ENCODE measurements at regions not wholly inside any gene's neighbourhood (a gene's known extent, or its start where the extent isn't known, plus 50 kb on each side); places are given as distances from the start of the nearest gene placed in this dataset.

DNA sequence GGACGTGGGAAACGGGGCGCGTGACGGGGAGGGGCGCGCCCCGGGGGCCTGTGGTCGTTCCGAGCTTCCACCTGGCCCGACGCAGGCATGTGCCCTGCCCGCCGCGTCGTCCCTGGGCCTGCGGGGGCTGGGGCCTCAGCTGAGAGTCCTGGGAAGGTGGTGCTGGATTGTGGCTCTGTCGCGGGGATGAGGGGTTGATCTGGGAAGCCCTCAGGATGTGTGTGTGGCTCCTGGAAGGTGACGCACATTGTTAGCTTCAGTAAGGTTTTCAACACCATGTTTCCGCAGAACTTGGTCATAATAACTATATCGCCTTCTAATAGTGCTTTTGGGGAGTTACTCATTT, 589.1 kb downstream of the MTRR start:
- POLR2A ChIA-PET: no interaction called here
- Mint-ChIP-seq H3K27me3 (ENCODE audit: insufficient read depth, unreplicated experiment) (no peaks in the 10 kb centered on the region), H3K4me3 (ENCODE audit: unreplicated experiment) (peak overlapping the region; percentile 76), H3K36me3 (ENCODE audit: insufficient read depth, unreplicated experiment) (peaks cover 24% of the 10 kb centered on the region), H3K27ac (ENCODE audit: unreplicated experiment) (peak overlapping the region; percentile 91), H3K4me1 (ENCODE audit: low read depth, unreplicated experiment) (peaks cover 6% of the 10 kb centered on the region), H3K9me3 (ENCODE audit: unreplicated experiment) (no peaks in the 10 kb centered on the region)
- no TSS peak for BruUV-seq (replicated peaks)
- peaks cover 12% of the 10 kb centered on the region for H3K4me1 ChIP-seq
- TF ChIP-seq, protein P1, sequence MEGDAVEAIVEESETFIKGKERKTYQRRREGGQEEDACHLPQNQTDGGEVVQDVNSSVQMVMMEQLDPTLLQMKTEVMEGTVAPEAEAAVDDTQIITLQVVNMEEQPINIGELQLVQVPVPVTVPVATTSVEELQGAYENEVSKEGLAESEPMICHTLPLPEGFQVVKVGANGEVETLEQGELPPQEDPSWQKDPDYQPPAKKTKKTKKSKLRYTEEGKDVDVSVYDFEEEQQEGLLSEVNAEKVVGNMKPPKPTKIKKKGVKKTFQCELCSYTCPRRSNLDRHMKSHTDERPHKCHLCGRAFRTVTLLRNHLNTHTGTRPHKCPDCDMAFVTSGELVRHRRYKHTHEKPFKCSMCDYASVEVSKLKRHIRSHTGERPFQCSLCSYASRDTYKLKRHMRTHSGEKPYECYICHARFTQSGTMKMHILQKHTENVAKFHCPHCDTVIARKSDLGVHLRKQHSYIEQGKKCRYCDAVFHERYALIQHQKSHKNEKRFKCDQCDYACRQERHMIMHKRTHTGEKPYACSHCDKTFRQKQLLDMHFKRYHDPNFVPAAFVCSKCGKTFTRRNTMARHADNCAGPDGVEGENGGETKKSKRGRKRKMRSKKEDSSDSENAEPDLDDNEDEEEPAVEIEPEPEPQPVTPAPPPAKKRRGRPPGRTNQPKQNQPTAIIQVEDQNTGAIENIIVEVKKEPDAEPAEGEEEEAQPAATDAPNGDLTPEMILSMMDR (IDR thresholded peaks at IDR 0.05; ENCODE audit: insufficient read depth in 1 of 2, low read depth in 1 of 2, low read length in 1 of 2, severe bottlenecking in 1 of 2, unreplicated experiment in 1 of 2): no peak
- DNase-seq: peak in 1 of 2 experiments; percentile 25
- peak overlapping the region; percentile 55 for H3K4me3 ChIP-seq (ENCODE audit: low read depth, low read length)
- no peaks in the 10 kb centered on the region; the same call in 1 of the 2 replicates for H3K9me3 ChIP-seq
- CTCF ChIA-PET: no interaction called here
- H3K27me3 ChIP-seq (replicated peaks; ENCODE audit: control insufficient read depth, insufficient read depth, low read length): no peaks in the 10 kb centered on the region
- intact Hi-C loops (cut with micrococcal nuclease; ENCODE audit: unreplicated experiment): no loop called here
- no peaks in the 10 kb centered on the region for H3K36me3 ChIP-seq (ENCODE audit: control insufficient read depth, insufficient read depth, low read length)

DNA sequence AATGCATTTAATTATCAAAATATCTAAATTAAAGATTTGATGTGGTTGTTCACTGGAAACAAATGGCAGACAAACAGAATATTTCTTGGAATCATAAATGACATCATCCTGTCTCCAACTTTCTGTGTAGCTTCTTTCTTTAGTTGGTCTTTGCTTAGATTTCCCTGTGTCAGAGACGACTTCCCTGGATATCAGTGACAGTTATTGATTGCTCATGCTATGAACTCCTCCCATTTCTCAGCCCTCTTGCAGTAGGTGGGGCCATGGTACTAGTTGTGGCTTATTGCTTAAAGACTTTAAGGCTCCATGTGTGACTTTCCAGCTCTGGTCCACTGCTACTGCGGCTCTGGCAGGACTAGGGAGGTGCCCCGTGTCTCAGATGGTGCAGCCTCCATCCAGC, 592.6 kb downstream of the MTRR start:
- no peak for DNase-seq
- no peaks in the 10 kb centered on the region for H3K36me3 ChIP-seq (ENCODE audit: control insufficient read depth, insufficient read depth, low read length)
- no peak overlapping the region for H3K27ac Mint-ChIP-seq (ENCODE audit: unreplicated experiment)
- POLR2A ChIA-PET: no interaction called here
- H3K27me3 ChIP-seq (replicated peaks; ENCODE audit: control insufficient read depth, insufficient read depth, low read length): no peaks in the 10 kb centered on the region
- peaks cover 6% of the 10 kb centered on the region for H3K4me1 Mint-ChIP-seq (ENCODE audit: low read depth, unreplicated experiment)
- H3K4me3 Mint-ChIP-seq (ENCODE audit: unreplicated experiment): no peak overlapping the region
- no peaks in the 10 kb centered on the region for H3K27me3 Mint-ChIP-seq (ENCODE audit: insufficient read depth, unreplicated experiment)
- intact Hi-C loops (cut with micrococcal nuclease; ENCODE audit: unreplicated experiment): no loop called here
- BruUV-seq (replicated peaks): no TSS peak
- no peaks in the 10 kb centered on the region; the same call in 1 of the 2 replicates for H3K9me3 ChIP-seq
- peaks cover 12% of the 10 kb centered on the region for H3K4me1 ChIP-seq
- TF ChIP-seq, protein P1 (IDR thresholded peaks at IDR 0.05; ENCODE audit: insufficient read depth in 1 of 2, low read depth in 1 of 2, low read length in 1 of 2, severe bottlenecking in 1 of 2, unreplicated experiment in 1 of 2): no peak
- CTCF ChIA-PET: no interaction called here
- no peaks in the 10 kb centered on the region for H3K9me3 Mint-ChIP-seq (ENCODE audit: unreplicated experiment)
- peaks cover 29% of the 10 kb centered on the region for H3K36me3 Mint-ChIP-seq (ENCODE audit: insufficient read depth, unreplicated experiment)
- no peak overlapping the region for H3K4me3 ChIP-seq (ENCODE audit: low read depth, low read length)

DNA sequence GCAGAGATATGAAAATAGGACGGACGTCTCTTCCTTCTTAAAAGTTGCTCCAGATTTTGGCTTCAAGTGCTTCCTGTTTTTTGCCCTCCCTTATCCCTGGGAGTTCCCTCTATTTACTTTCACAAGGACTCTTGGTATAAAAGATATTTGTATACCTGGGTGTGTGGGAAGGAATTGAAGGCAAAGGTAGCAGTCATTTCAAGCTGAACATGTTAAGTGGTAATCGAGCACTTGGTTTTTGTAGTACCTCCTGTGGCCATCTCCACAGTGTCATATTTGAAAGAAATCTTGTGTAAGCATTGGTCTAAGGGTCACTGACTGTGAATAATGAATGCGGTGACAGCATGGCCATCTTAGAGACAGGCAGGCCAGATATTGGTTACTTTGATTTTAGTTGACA, 593.6 kb downstream of the MTRR start:
- H3K9me3 Mint-ChIP-seq (ENCODE audit: unreplicated experiment): no peaks in the 10 kb centered on the region

More for the DNA sequence above, 593.6 kb downstream of the MTRR start:
- peaks cover 8% of the 10 kb centered on the region; the same call in 1 of the 2 replicates for H3K4me1 ChIP-seq
- BruUV-seq (replicated peaks): no TSS peak
- no peaks in the 10 kb centered on the region; the same call in 1 of the 2 replicates for H3K9me3 ChIP-seq
- intact Hi-C loops (cut with micrococcal nuclease; ENCODE audit: unreplicated experiment): no loop called here
- no peaks in the 10 kb centered on the region for H3K27me3 Mint-ChIP-seq (ENCODE audit: insufficient read depth, unreplicated experiment)
- POLR2A ChIA-PET: no interaction called here
- H3K4me1 Mint-ChIP-seq (ENCODE audit: low read depth, unreplicated experiment): no peaks in the 10 kb centered on the region
- no peaks in the 10 kb centered on the region for H3K36me3 ChIP-seq (ENCODE audit: control insufficient read depth, insufficient read depth, low read length)
- no peak overlapping the region for H3K4me3 ChIP-seq (ENCODE audit: low read depth, low read length)
- H3K36me3 Mint-ChIP-seq (ENCODE audit: insufficient read depth, unreplicated experiment): peaks cover 21% of the 10 kb centered on the region
- no peak overlapping the region for H3K4me3 Mint-ChIP-seq (ENCODE audit: unreplicated experiment)
- no peak overlapping the region for H3K27ac Mint-ChIP-seq (ENCODE audit: unreplicated experiment)
- TF ChIP-seq, protein P1 (IDR thresholded peaks at IDR 0.05; ENCODE audit: insufficient read depth in 1 of 2, low read depth in 1 of 2, low read length in 1 of 2, severe bottlenecking in 1 of 2, unreplicated experiment in 1 of 2): no peak
- H3K27me3 ChIP-seq (replicated peaks; ENCODE audit: control insufficient read depth, insufficient read depth, low read length): no peaks in the 10 kb centered on the region
- CTCF ChIA-PET: no interaction called here
- no peak for DNase-seq

Data from Caco-2 (cell line).